SK-N-SH treated with all-trans-retinoic acid at 6 μM for 48 hours (cell line): ENCODE measurements at regions not wholly inside any gene's neighbourhood (a gene's known extent, or its start where the extent isn't known, plus 50 kb on each side); places are given as distances from the start of the nearest gene placed in this dataset.
A peak's percentile ranks its signal among the peaks of the same experiment; 100 is the strongest.

Experiments
- ATAC-seq: fragments of 200-7000 bp; cut with Tn5 transposase; 3 replicates; pipeline ENCODE4 v1.9.1; 2020; ENCODE audit warnings: mild to moderate bottlenecking, moderate library complexity
- ARNTL ChIP-seq: fragments of 450-650 bp; formaldehyde crosslinking; IDR thresholded peaks from 2 replicates; pipeline ENCODE4 v1.5.0; 2020; ENCODE audit warnings: low read depth, mild to moderate bottlenecking, moderate library complexity, borderline replicate concordance
- BACH2 ChIP-seq: fragments of 250-450 bp; sonication (Bioruptor Pico); IDR thresholded peaks from 2 replicates; pipeline ENCODE4 v1.9.0; 2021; ENCODE audit warnings: mild to moderate bottlenecking, borderline replicate concordance
- CREB5 ChIP-seq: fragments of 250-450 bp; sonication (Bioruptor Pico); IDR thresholded peaks from 2 replicates; pipeline ENCODE4 v1.5.1; 2020; ENCODE audit warnings: low read depth, mild to moderate bottlenecking, moderate library complexity
- CSDC2 ChIP-seq: fragments of 250-450 bp; sonication (Bioruptor Pico); IDR thresholded peaks from 2 replicates; pipeline ENCODE4 v1.5.0; 2020; ENCODE audit warnings: mild to moderate bottlenecking, moderate library complexity
- CSRNP3 ChIP-seq: fragments of 250-450 bp; sonication (Bioruptor Pico); IDR thresholded peaks from 2 replicates; pipeline ENCODE4 v1.5.1; 2021; ENCODE audit warnings: mild to moderate bottlenecking, moderate library complexity
- ESRRG ChIP-seq: fragments of 250-450 bp; sonication (Bioruptor Pico); IDR thresholded peaks from 2 replicates; pipeline ENCODE4 v1.6.1; 2021; ENCODE audit warnings: mild to moderate bottlenecking
- GLIS3 ChIP-seq: fragments of 250-450 bp; sonication (Bioruptor Pico); IDR thresholded peaks from 2 replicates; pipeline ENCODE4 v1.5.0; 2020; ENCODE audit warnings: mild to moderate bottlenecking, moderate library complexity
- ISL1 ChIP-seq: fragments of 250-450 bp; sonication (Bioruptor Pico); IDR thresholded peaks from 2 replicates; pipeline ENCODE4 v2.1.2; 2022; ENCODE audit warnings: mild to moderate bottlenecking, moderate library complexity
- OSR1 ChIP-seq: fragments of 250-450 bp; sonication (Bioruptor Pico); IDR thresholded peaks from 2 replicates; pipeline ENCODE4 v1.8.0; 2022; ENCODE audit warnings: moderate library complexity, mild to moderate bottlenecking, inconsistent platforms
- PATZ1 ChIP-seq: fragments of 250-450 bp; sonication (Bioruptor Pico); IDR thresholded peaks from 2 replicates; pipeline ENCODE4 v1.8.0; 2020; ENCODE audit warnings: mild to moderate bottlenecking, moderate library complexity, borderline replicate concordance
- POU6F1 ChIP-seq: fragments of 250-450 bp; sonication (Bioruptor Pico); IDR thresholded peaks from 2 replicates; pipeline ENCODE4 v1.8.0; 2021; ENCODE audit warnings: low read depth, mild to moderate bottlenecking, moderate library complexity, borderline replicate concordance
- PPARA ChIP-seq: fragments of 250-450 bp; sonication (Bioruptor Pico); IDR thresholded peaks from 2 replicates; pipeline ENCODE4 v1.5.0; 2020; ENCODE audit warnings: mild to moderate bottlenecking, borderline replicate concordance
- RARB ChIP-seq: fragments of 250-450 bp; sonication (Bioruptor Pico); IDR thresholded peaks from 2 replicates; pipeline ENCODE4 v1.8.0; 2021; ENCODE audit warnings: mild to moderate bottlenecking, moderate library complexity
- SNAI2 ChIP-seq: fragments of 250-450 bp; sonication (Bioruptor Pico); IDR thresholded peaks from 2 replicates; pipeline ENCODE4 v1.5.0; 2020; ENCODE audit warnings: mild to moderate bottlenecking, moderate library complexity
- TCF4 ChIP-seq: fragments of 250-450 bp; sonication (Bioruptor Pico); IDR thresholded peaks from 2 replicates; pipeline ENCODE4 v1.8.0; 2021; ENCODE audit warnings: mild to moderate bottlenecking, moderate library complexity, borderline replicate concordance
- TOX ChIP-seq: fragments of 250-450 bp; sonication (Bioruptor Pico); IDR thresholded peaks from 2 replicates; pipeline ENCODE4 v1.8.0; 2021; ENCODE audit warnings: mild to moderate bottlenecking, moderate library complexity, borderline replicate concordance
- ZFP3 ChIP-seq: fragments of 250-450 bp; sonication (Bioruptor Pico); IDR thresholded peaks from 2 replicates; pipeline ENCODE4 v1.5.0; 2020; ENCODE audit warnings: mild to moderate bottlenecking, moderate library complexity
- ZFP30 ChIP-seq: fragments of 450-650 bp; formaldehyde crosslinking; IDR thresholded peaks from 2 replicates; pipeline ENCODE4 v1.5.0; 2022; ENCODE audit warnings: mild to moderate bottlenecking, moderate library complexity
- ZNF565 ChIP-seq: fragments of 450-650 bp; formaldehyde crosslinking; conservative IDR thresholded peaks from 2 replicates; pipeline ENCODE4 v1.5.0; 2020; ENCODE audit warnings: low read depth, mild to moderate bottlenecking, moderate library complexity
- ZNF70 ChIP-seq: fragments of 450-650 bp; formaldehyde crosslinking; IDR thresholded peaks from 2 replicates; pipeline ENCODE4 v1.5.0; 2020; ENCODE audit warnings: mild to moderate bottlenecking, moderate library complexity
- ZNF8 ChIP-seq: fragments of 450-650 bp; formaldehyde crosslinking; IDR thresholded peaks from 2 replicates; pipeline ENCODE4 v1.5.0; 2020; ENCODE audit warnings: mild to moderate bottlenecking, moderate library complexity

- TF ChIP-seq ZNF565 (CRISPR knock-in tag) (no peak), TCF4 (CRISPR knock-in tag) (no peak), ZFP30 (no peak), GLIS3 (CRISPR knock-in tag) (no peak), ZNF70 (CRISPR knock-in tag) (no peak), CREB5 (CRISPR knock-in tag) (no peak), POU6F1 (no peak), ZFP3 (CRISPR knock-in tag) (no peak), ESRRG (CRISPR knock-in tag) (no peak), TOX (CRISPR knock-in tag) (no peak), ZNF8 (CRISPR knock-in tag) (no peak), ARNTL (CRISPR knock-in tag) (no peak), SNAI2 (CRISPR knock-in tag) (no peak), CSRNP3 (CRISPR knock-in tag) (no peak), OSR1 (no peak), PATZ1 (CRISPR knock-in tag) (no peak)
Observed at GRCh38 chr2:180709392-180710145, 270.8 kb upstream of the UBE2E3 start.

GRCh38 chr2:180707884-180708205 lies 272.6 kb upstream of the UBE2E3 start:
- TF ChIP-seq OSR1: no peak
- ATAC-seq: peak; percentile 55; the same call in 2 of the 3 replicates

More at GRCh38 chr2:180709392-180710145, 270.8 kb upstream of the UBE2E3 start:
- ATAC-seq: no peak

GRCh38 chr2:180707175-180707883 lies 273.1 kb upstream of the UBE2E3 start:
- no peak for TF ChIP-seq SNAI2 (CRISPR knock-in tag)
- ATAC-seq: no peak

- ATAC-seq: no peak
- TF ChIP-seq CREB5 (CRISPR knock-in tag): no peak
- TF ChIP-seq BACH2 (CRISPR knock-in tag): no peak
- TF ChIP-seq ISL1 (CRISPR knock-in tag): no peak
- TF ChIP-seq ARNTL (CRISPR knock-in tag): no peak
- TF ChIP-seq SNAI2 (CRISPR knock-in tag): no peak
- TF ChIP-seq GLIS3 (CRISPR knock-in tag): no peak
- TF ChIP-seq CSDC2: no peak
- TF ChIP-seq ZNF8 (CRISPR knock-in tag): no peak
- no peak for TF ChIP-seq ESRRG (CRISPR knock-in tag)
- no peak for TF ChIP-seq TCF4 (CRISPR knock-in tag)
- no peak for TF ChIP-seq RARB (CRISPR knock-in tag)
- no peak for TF ChIP-seq ZFP30
- no peak for TF ChIP-seq CSRNP3 (CRISPR knock-in tag)
- no peak for TF ChIP-seq OSR1
- no peak for TF ChIP-seq PPARA (CRISPR knock-in tag)
- TF ChIP-seq PATZ1 (CRISPR knock-in tag): no peak
- no peak for TF ChIP-seq ZNF565 (CRISPR knock-in tag)
- TF ChIP-seq ZNF70 (CRISPR knock-in tag): no peak
Observed at GRCh38 chr2:180706694-180707093, 273.7 kb upstream of the UBE2E3 start.
